OCI-LY3 (cell line): ENCODE measurements at regions not wholly inside any gene's neighbourhood (a gene's known extent, or its start where the extent isn't known, plus 50 kb on each side); places are given as distances from the start of the nearest gene placed in this dataset.

Experiments
- H2AFZ ChIP-seq: fragments of 200-600, 300-600 bp; shearing (Covaris generic); 2 replicates; pipeline ENCODE4 v1.6.0; 2014; ENCODE audit warnings: antibody characterized with exemption, low read depth, low read length
- H3K27ac ChIP-seq: fragments of 200-600, 300-600 bp; sonication (generic); 2 replicates; pipeline ENCODE4 v1.5.1; 2014; ENCODE audit warnings: mild to moderate bottlenecking, low read length, moderate library complexity, mixed read lengths
- H3K27me3 ChIP-seq: fragments of 200-600, 300-600 bp; sonication (generic); 2 replicates; pipeline ENCODE4 v1.6.1; 2014; ENCODE audit warnings: low read depth, low read length, mixed read lengths
- H3K36me3 ChIP-seq: fragments of 200-600, 300-600 bp; sonication (generic); replicated peaks from 2 replicates; pipeline ENCODE3; 2014; ENCODE audit warnings: low read depth, low read length, mixed read lengths
- H3K4me1 ChIP-seq: fragments of 300-600, 200-600 bp; sonication (generic); 2 replicates; pipeline ENCODE4 v1.6.1; 2014; ENCODE audit warnings: low read length, mixed read lengths
- H3K4me2 ChIP-seq: fragments of 200-600, 300-600 bp; sonication (generic); 2 replicates; pipeline ENCODE4 v1.6.1; 2014; ENCODE audit warnings: low read length, mixed read lengths
- H3K4me3 ChIP-seq: fragments of 300-600, 200-600 bp; sonication (generic); 2 replicates; pipeline ENCODE4 v1.5.1; 2014; ENCODE audit warnings: antibody characterized with exemption, mild to moderate bottlenecking, low read length, moderate library complexity
- H3K79me2 ChIP-seq: fragments of 300-600, 200-600 bp; shearing (Covaris generic); 2 replicates; pipeline ENCODE4 v1.6.1; 2014; ENCODE audit warnings: mild to moderate bottlenecking, low read length, mixed read lengths
- H3K9ac ChIP-seq: fragments of 300-600, 200-600 bp; shearing (Covaris generic); 2 replicates; pipeline ENCODE4 v1.6.0; 2014; ENCODE audit warnings: mild to moderate bottlenecking, low read length, moderate library complexity
- H3K9me3 ChIP-seq: fragments of 200-600, 300-600 bp; shearing (Covaris generic); 2 replicates; pipeline ENCODE4 v1.6.1; 2014; ENCODE audit warnings: low read length, mixed read lengths; ENCODE audit not compliant: insufficient read depth
- H4K20me1 ChIP-seq: fragments of 200-600, 300-600 bp; sonication (generic); 2 replicates; pipeline ENCODE4 v1.6.1; 2016; ENCODE audit warnings: low read length, mixed read lengths; ENCODE audit not compliant: insufficient read depth
- CTCF ChIP-seq: fragments of 200-600, 300-600 bp; sonication (generic); IDR thresholded peaks from 2 replicates; pipeline ENCODE4 v1.5.1; 2014; ENCODE audit warnings: antibody characterized with exemption, low read length, low read depth
- EZH2phosphoT487 ChIP-seq: fragments of 200-600 bp; shearing (Covaris generic); IDR thresholded peaks from 2 replicates; pipeline ENCODE4 v1.6.1; 2018; ENCODE audit warnings: antibody characterized with exemption, mixed run types, low read depth

- H2AFZ ChIP-seq, result no peak overlapping the region
- no peaks in the 10 kb centered on the region for H3K4me1 ChIP-seq
- no peaks in the 10 kb centered on the region for H3K36me3 ChIP-seq
- H3K79me2 ChIP-seq, result no peaks in the 10 kb centered on the region
- no peak for TF ChIP-seq EZH2phosphoT487
- no peak for TF ChIP-seq CTCF
- no peak overlapping the region for H3K27ac ChIP-seq
- no peak overlapping the region for H3K4me2 ChIP-seq
- no peaks in the 10 kb centered on the region for H3K27me3 ChIP-seq
- H3K9me3 ChIP-seq, result no peaks in the 10 kb centered on the region
- no peaks in the 10 kb centered on the region for H4K20me1 ChIP-seq
- no peak overlapping the region for H3K4me3 ChIP-seq
- H3K9ac ChIP-seq, result no peak overlapping the region
These were observed 54.6 kb upstream of the TACR3 start for GRCh38 chr4:103774326-103774825.

GRCh38 chr4:103773691-103774231 lies 54.0 kb upstream of the TACR3 start:
- no peak overlapping the region for H3K27ac ChIP-seq
- no peak overlapping the region for H3K4me2 ChIP-seq
- H4K20me1 ChIP-seq, result no peaks in the 10 kb centered on the region

More at GRCh38 chr4:103773691-103774231, 54.0 kb upstream of the TACR3 start:
- Histone ChIP-seq H2AFZ (no peak overlapping the region), H3K79me2 (no peaks in the 10 kb centered on the region), H3K9me3 (no peaks in the 10 kb centered on the region), H3K4me3 (no peak overlapping the region), H3K9ac (no peak overlapping the region), H3K36me3 (no peaks in the 10 kb centered on the region), H3K4me1 (no peaks in the 10 kb centered on the region), H3K27me3 (no peaks in the 10 kb centered on the region)
- TF ChIP-seq CTCF (no peak), EZH2phosphoT487 (no peak)
